ENCODE measurements at regions not wholly inside any gene's neighbourhood (a gene's known extent, or its start where the extent isn't known, plus 50 kb on each side); places are given as distances from the start of the nearest gene placed in this dataset.

GRCh38 chr17:70934231-70934630 is 764.9 kb downstream of the KCNJ2 start:
- TF ChIP-seq CTCF (IDR thresholded peaks at IDR 0.05) (no peak), POLR2A (IDR thresholded peaks at IDR 0.05) (no peak)

Measured in stomach (tissue), 4 donors.